Spleen (tissue), 11 donors: ENCODE measurements at regions not wholly inside any gene's neighbourhood (a gene's known extent, or its start where the extent isn't known, plus 50 kb on each side); places are given as distances from the start of the nearest gene placed in this dataset.

ENCODE experiments used
- DNase-seq: peaks from one replicate; pipeline ENCODE4 v3.0.0-alpha.2; 2020
- H3K27ac ChIP-seq, 8 donors: fragments of 200-600 bp; sonication (generic) in 7 of 8; 1 replicate in 4 of 8; 2 replicates in 4 of 8; pipeline versions ENCODE4 v1.5.0 to v1.8.0; 2016 to 2021; ENCODE audit warnings: inconsistent platforms in 4 of 8, mild to moderate bottlenecking in 4 of 8, moderate library complexity in 1 of 8
- H3K27me3 ChIP-seq, 7 donors: fragments of 200-600 bp; sonication (generic) in 6 of 7; replicated peaks in 1 of 7; 1 replicate in 4 of 7; 2 replicates in 3 of 7; pipeline versions ENCODE4 v1.5.0 to v1.8.0; 2016 to 2021; ENCODE audit warnings: inconsistent platforms in 3 of 7, mild to moderate bottlenecking in 1 of 7
- H3K36me3 ChIP-seq, 6 donors: fragments of 200-600 bp; sonication (generic) in 5 of 6; 1 replicate in 4 of 6; 2 replicates in 2 of 6; pipeline versions ENCODE4 v1.5.0 to v1.8.0; 2016 to 2021; ENCODE audit warnings: inconsistent platforms in 2 of 6
- H3K4me1 ChIP-seq, 6 donors: fragments of 200-600 bp; sonication (generic) in 5 of 6; 1 replicate in 3 of 6; 2 replicates in 3 of 6; pipeline versions ENCODE4 v1.5.0 to v1.8.0; 2016 to 2021; ENCODE audit warnings: inconsistent platforms in 3 of 6
- H3K4me3 ChIP-seq, 8 donors: fragments of 200-600 bp; sonication (generic) in 7 of 8; 1 replicate in 4 of 8; 2 replicates in 4 of 8; pipeline versions ENCODE4 v1.5.0 to v1.8.0; 2016 to 2021; ENCODE audit warnings: inconsistent platforms in 4 of 8, mild to moderate bottlenecking in 4 of 8, moderate library complexity in 2 of 8
- H3K9me3 ChIP-seq, 8 donors: fragments of 200-600 bp; sonication (generic) in 7 of 8; 1 replicate in 4 of 8; 2 replicates in 4 of 8; pipeline versions ENCODE4 v1.5.0 to v1.8.0; 2016 to 2021; ENCODE audit warnings: inconsistent platforms in 4 of 8
- CTCF ChIP-seq, 11 experiments: fragments of 200-600 bp in 7 of 11; fragments of 450-650 bp in 4 of 11; sonication (generic) in 4 of 11; IDR thresholded peaks in 8 of 11; conservative IDR thresholded peaks in 3 of 11; 1 replicate in 7 of 11; 2 replicates in 4 of 11; pipeline versions ENCODE4 v1.4.0 to v1.8.0; 2016 to 2021; ENCODE audit warnings: antibody characterized with exemption in 11 of 11, inconsistent platforms in 4 of 11, mild to moderate bottlenecking in 1 of 11
- POLR2A ChIP-seq, 3 donors: fragments of 450-650 bp; IDR thresholded peaks; one replicate each; pipeline ENCODE4 v1.5.1; 2017; ENCODE audit warnings: antibody characterized with exemption in 3 of 3, mild to moderate bottlenecking in 1 of 3
- POLR2AphosphoS5 ChIP-seq, 3 donors: sonication (generic); formaldehyde crosslinking; IDR thresholded peaks; one replicate each; pipeline ENCODE4 v1.5.1; 2017; ENCODE audit warnings: antibody characterized with exemption in 3 of 3
- WGBS, 5 donors: extraction: QIAGEN DNeasy Blood & Tissue Kit in 3 of 5; methylation state at CpG; one replicate each; pipeline versions ENCODE4 v1.1.5 to v1.1.7; 2013 to 2018; 5-methylcytosine and 5-hydroxymethylcytosine counted together
- intact Hi-C: fragments of 100-400 bp; cut with DNase I; formaldehyde crosslinking; loops from one replicate; pipeline ENCODE4 v1.15.0; 2023; ENCODE audit warnings: low total_unique reads
- donor health status: healthy with polysubstance abuse.
- donor health status: DM: no; HTN: no; CAD: no; lungs with moderate emphysema.
- donor health status: DM: no; HTN: no; CAD: no.
- donor health status: Bipolar disorder and iron deficiency.
- donor health status: healthy.
- donor health status: DM: no; HTN: no; CAD: no.
- donor health status: DM: yes; HTN: yes; CAD: no.

DNA sequence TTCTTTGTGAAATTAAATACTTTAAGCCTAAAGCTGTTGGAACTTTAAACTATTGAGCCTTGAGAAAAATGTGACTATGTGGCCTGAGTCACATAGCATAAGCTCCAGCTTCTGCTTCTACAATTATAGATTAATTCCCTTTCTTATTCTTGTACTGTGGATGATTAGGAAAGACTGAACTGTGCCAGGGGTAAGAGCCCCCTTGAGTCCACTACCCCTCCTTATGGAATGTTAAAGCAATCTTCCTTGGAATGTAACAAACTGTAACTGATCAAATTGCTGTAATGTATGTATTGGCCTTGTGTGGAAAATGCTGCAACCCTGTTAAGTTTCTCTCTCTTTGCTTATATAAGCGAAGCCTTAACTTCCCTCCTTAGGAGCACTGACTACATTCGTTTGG, 273.2 kb downstream of the FAM170A start:
- WGBS, 5 donors, result 84 to 95% (median 89%) methylated on average over 2 of the region's 2 CpGs

GRCh38 chr5:119913425-119913824, 284.1 kb downstream of the FAM170A start:
- intact Hi-C loops, result no loop called here
- Histone ChIP-seq H3K27me3 (no peaks in the 10 kb centered on the region), H3K4me1 (no peaks in the 10 kb centered on the region), H3K4me3 (no peak overlapping the region), H3K36me3 (no peaks in the 10 kb centered on the region), H3K9me3 (peaks cover 0 to 27% (median 13%) of the 10 kb centered on the region in 8 donors), H3K27ac (no peak overlapping the region)
- no peak for TF ChIP-seq POLR2A (IDR thresholded peaks at IDR 0.05)
- TF ChIP-seq CTCF (IDR thresholded peaks at IDR 0.05 in 8 of 11, conservative IDR thresholded peaks at IDR 0.05 in 3 of 11), result no peak
- no peak for TF ChIP-seq POLR2AphosphoS5 (IDR thresholded peaks at IDR 0.05)
- 51 to 59% (median 58%) methylated on average over 3 of the region's 3 CpGs for WGBS, 5 donors
- DNase-seq, result no peak

More for the DNA sequence above, 273.2 kb downstream of the FAM170A start:
- no peak for DNase-seq
- no peaks in the 10 kb centered on the region for H3K36me3 ChIP-seq
- H3K9me3 ChIP-seq, result peaks cover 0 to 14% (median 4%) of the 10 kb centered on the region in 8 donors
- TF ChIP-seq CTCF (IDR thresholded peaks at IDR 0.05 in 8 of 11, conservative IDR thresholded peaks at IDR 0.05 in 3 of 11) (no peak), POLR2A (IDR thresholded peaks at IDR 0.05) (no peak), POLR2AphosphoS5 (IDR thresholded peaks at IDR 0.05) (no peak)
- H3K4me1 ChIP-seq, result no peaks in the 10 kb centered on the region
- no peaks in the 10 kb centered on the region for H3K27me3 ChIP-seq
- H3K4me3 ChIP-seq, result no peak overlapping the region
- H3K27ac ChIP-seq, result no peak overlapping the region
- intact Hi-C loops, result no loop called here

DNA sequence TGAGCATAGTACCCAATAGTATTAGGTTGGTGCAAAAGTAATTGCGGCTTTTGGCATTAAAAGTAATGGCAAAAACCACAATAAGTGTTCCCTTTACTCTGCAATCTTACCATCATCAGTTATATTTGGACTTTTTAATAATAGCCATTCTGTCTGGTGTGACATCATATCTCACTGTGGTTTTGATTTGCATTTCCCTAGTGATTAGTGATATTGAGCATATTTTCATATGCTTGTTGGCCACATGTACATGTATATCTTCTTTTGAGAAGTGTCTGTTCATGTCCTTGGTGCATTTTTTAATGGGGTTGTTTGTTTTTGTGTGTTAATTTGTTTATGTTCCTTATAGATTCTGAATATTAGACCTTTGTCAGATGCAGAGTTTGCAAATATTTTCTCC, 289.9 kb downstream of the FAM170A start:
- H3K27me3 ChIP-seq, result no peaks in the 10 kb centered on the region
- intact Hi-C loops, result no loop called here

GRCh38 chr5:119926301-119926700, 296.9 kb downstream of the FAM170A start:
- TF ChIP-seq POLR2A (IDR thresholded peaks at IDR 0.05) (no peak), POLR2AphosphoS5 (IDR thresholded peaks at IDR 0.05) (no peak), CTCF (IDR thresholded peaks at IDR 0.05 in 8 of 11, conservative IDR thresholded peaks at IDR 0.05 in 3 of 11) (no peak)
- no peaks in the 10 kb centered on the region for H3K36me3 ChIP-seq
- H3K9me3 ChIP-seq, result no peaks in the 10 kb centered on the region
- WGBS, 5 donors, result 93 to 100% (median 97%) methylated on average over 1 of the region's 1 CpG
- intact Hi-C loops, result no loop called here
- no peak overlapping the region for H3K27ac ChIP-seq
- H3K27me3 ChIP-seq, result no peaks in the 10 kb centered on the region
- no peaks in the 10 kb centered on the region for H3K4me1 ChIP-seq
- no peak for DNase-seq
- H3K4me3 ChIP-seq, result no peak overlapping the region

More for the DNA sequence above, 289.9 kb downstream of the FAM170A start:
- no peak for DNase-seq
- no peak overlapping the region for H3K4me3 ChIP-seq
- no peaks in the 10 kb centered on the region for H3K9me3 ChIP-seq
- WGBS, 5 donors, result 78 to 91% (median 78%) methylated on average over 1 of the region's 1 CpG
- no peaks in the 10 kb centered on the region for H3K36me3 ChIP-seq
- TF ChIP-seq CTCF (IDR thresholded peaks at IDR 0.05 in 8 of 11, conservative IDR thresholded peaks at IDR 0.05 in 3 of 11) (no peak), POLR2AphosphoS5 (IDR thresholded peaks at IDR 0.05) (no peak), POLR2A (IDR thresholded peaks at IDR 0.05) (no peak)
- H3K4me1 ChIP-seq, result no peaks in the 10 kb centered on the region
- no peak overlapping the region for H3K27ac ChIP-seq
